OCI-LY1 (cell line): ENCODE measurements at regions not wholly inside any gene's neighbourhood (a gene's known extent, or its start where the extent isn't known, plus 50 kb on each side); places are given as distances from the start of the nearest gene placed in this dataset.

Experiments
- H2AFZ ChIP-seq: fragments of 200-600 bp; sonication (generic), shearing (Covaris generic); 2 replicates; pipeline ENCODE4 v1.6.0; 2014; ENCODE audit warnings: antibody characterized with exemption, mild to moderate bottlenecking, low read length
- H3F3A ChIP-seq: fragments of 200-600 bp; sonication (generic), shearing (Covaris generic); 2 replicates; pipeline ENCODE4 v1.6.0; 2014; ENCODE audit warnings: mild to moderate bottlenecking, antibody characterized with exemption, low read length, moderate library complexity; ENCODE audit not compliant: insufficient read depth
- H3K27ac ChIP-seq: fragments of 200-600 bp; sonication (generic); 2 replicates; pipeline ENCODE4 v1.5.1; 2014; ENCODE audit warnings: low read length, mixed run types, mild to moderate bottlenecking, low read depth; ENCODE audit not compliant: poor library complexity, severe bottlenecking
- H3K27me3 ChIP-seq: fragments of 200-600 bp; sonication (generic); 2 replicates; pipeline ENCODE4 v1.6.0; 2014; ENCODE audit warnings: antibody characterized with exemption, mild to moderate bottlenecking, low read length, moderate library complexity; ENCODE audit not compliant: insufficient read depth
- H3K36me3 ChIP-seq: fragments of 200-600 bp; sonication (generic); 2 replicates; pipeline ENCODE4 v1.6.1; 2014; ENCODE audit warnings: mild to moderate bottlenecking, antibody characterized with exemption, low read length, moderate library complexity, mixed read lengths; ENCODE audit not compliant: insufficient read depth
- H3K4me1 ChIP-seq: fragments of 200-600 bp; sonication (generic); 2 replicates; pipeline ENCODE4 v1.5.1; 2014; ENCODE audit warnings: mild to moderate bottlenecking, low read length, moderate library complexity; ENCODE audit not compliant: insufficient read depth, severe bottlenecking
- H3K4me2 ChIP-seq: fragments of 200-600 bp; sonication (generic), shearing (Covaris generic); 2 replicates; pipeline ENCODE4 v1.6.1; 2014; ENCODE audit warnings: low read length
- H3K4me3 ChIP-seq: fragments of 200-600 bp; sonication (generic); 2 replicates; pipeline ENCODE4 v1.5.1; 2014; ENCODE audit warnings: low read length, low read depth, mild to moderate bottlenecking, mixed read lengths; ENCODE audit not compliant: poor library complexity, severe bottlenecking
- H3K79me2 ChIP-seq: fragments of 200-600 bp; shearing (Covaris generic); 2 replicates; pipeline ENCODE4 v1.6.1; 2016; ENCODE audit warnings: mixed run types, low read length, mixed read lengths; ENCODE audit not compliant: insufficient read depth
- H3K9ac ChIP-seq: fragments of 200-600 bp; sonication (generic), shearing (Covaris generic); 2 replicates; pipeline ENCODE4 v1.6.1; 2014; ENCODE audit warnings: mild to moderate bottlenecking, low read length, mixed read lengths
- H3K9me2 ChIP-seq: fragments of 200-600 bp; sonication (generic), shearing (Covaris generic); 2 replicates; pipeline ENCODE4 v1.6.1; 2014; ENCODE audit warnings: low read depth, mild to moderate bottlenecking, low read length, mixed read lengths
- H3K9me3 ChIP-seq: fragments of 200-600 bp; shearing (Covaris generic); 2 replicates; pipeline ENCODE4 v1.6.1; 2014; ENCODE audit warnings: low read length, mixed read lengths
- H4K20me1 ChIP-seq: fragments of 200-600 bp; sonication (generic), shearing (Covaris generic); 2 replicates; pipeline ENCODE4 v1.6.0; 2016; ENCODE audit warnings: mild to moderate bottlenecking, low read length; ENCODE audit not compliant: insufficient read depth
- CTCF ChIP-seq: fragments of 200-600 bp; sonication (generic), shearing (Covaris generic); IDR thresholded peaks from 2 replicates; pipeline ENCODE4 v1.5.1; 2017; ENCODE audit warnings: mild to moderate bottlenecking, antibody characterized with exemption, low read length, moderate library complexity, mixed read lengths
- EZH2 ChIP-seq: fragments of 200-600 bp; sonication (generic), shearing (Covaris generic); IDR thresholded peaks from 2 replicates; pipeline ENCODE4 v1.8.0; 2017; ENCODE audit warnings: borderline replicate concordance, mixed run types, mild to moderate bottlenecking, antibody characterized with exemption, low read length, moderate library complexity, mixed read lengths

- Histone ChIP-seq H3K4me2 (no peak overlapping the region), H4K20me1 (no peaks in the 10 kb centered on the region), H3K36me3 (no peaks in the 10 kb centered on the region), H3K79me2 (no peaks in the 10 kb centered on the region), H3K9ac (no peak overlapping the region), H3F3A (no peaks in the 10 kb centered on the region), H3K27ac (no peak overlapping the region), H3K9me2 (no peaks in the 10 kb centered on the region), H2AFZ (no peak overlapping the region), H3K27me3 (peaks cover 3% of the 10 kb centered on the region; the same call in 1 of the 2 replicates), H3K4me3 (no peak overlapping the region), H3K4me1 (no peaks in the 10 kb centered on the region), H3K9me3 (no peaks in the 10 kb centered on the region)
- TF ChIP-seq EZH2: no peak
- no peak for TF ChIP-seq CTCF
These were observed 631.8 kb downstream of the PTPRU start for GRCh38 chr1:29868096-29868495.

- no peaks in the 10 kb centered on the region; the same call in 1 of the 2 replicates for H3K36me3 ChIP-seq
- TF ChIP-seq EZH2 (no peak), CTCF (no peak)
- no peak overlapping the region for H3K4me2 ChIP-seq
- H3K4me3 ChIP-seq: no peak overlapping the region
- no peak overlapping the region for H3K27ac ChIP-seq
- no peaks in the 10 kb centered on the region for H4K20me1 ChIP-seq
- H3F3A ChIP-seq: no peaks in the 10 kb centered on the region
- no peaks in the 10 kb centered on the region for H3K4me1 ChIP-seq
- H3K9me3 ChIP-seq: no peaks in the 10 kb centered on the region
- H3K79me2 ChIP-seq: no peaks in the 10 kb centered on the region
- no peaks in the 10 kb centered on the region for H3K9me2 ChIP-seq
- H2AFZ ChIP-seq: no peak overlapping the region
- H3K27me3 ChIP-seq: no peaks in the 10 kb centered on the region
- no peak overlapping the region for H3K9ac ChIP-seq
These were observed 628.7 kb downstream of the PTPRU start for GRCh38 chr1:29865051-29865450.

- H3F3A ChIP-seq: no peaks in the 10 kb centered on the region
- no peak overlapping the region for H3K9ac ChIP-seq
- no peaks in the 10 kb centered on the region for H3K4me1 ChIP-seq
- H3K27ac ChIP-seq: no peak overlapping the region
- no peaks in the 10 kb centered on the region for H3K79me2 ChIP-seq
- no peaks in the 10 kb centered on the region for H3K9me3 ChIP-seq
- no peaks in the 10 kb centered on the region for H3K27me3 ChIP-seq
- no peak overlapping the region for H3K4me2 ChIP-seq
- no peaks in the 10 kb centered on the region; the same call in 1 of the 2 replicates for H3K36me3 ChIP-seq
- no peak for TF ChIP-seq EZH2
- no peak for TF ChIP-seq CTCF
- H3K9me2 ChIP-seq: no peaks in the 10 kb centered on the region
- no peak overlapping the region for H3K4me3 ChIP-seq
- H2AFZ ChIP-seq: no peak overlapping the region
- H4K20me1 ChIP-seq: no peaks in the 10 kb centered on the region
These were observed 628.2 kb downstream of the PTPRU start for GRCh38 chr1:29864431-29865022.
